ENCODE measurements at regions not wholly inside any gene's neighbourhood (a gene's known extent, or its start where the extent isn't known, plus 50 kb on each side); places are given as distances from the start of the nearest gene placed in this dataset.

- H3K27me3 ChIP-seq, result no peaks in the 10 kb centered on the region
- intact Hi-C loops (cut with DNase I), result no loop called here
- H3K4me3 ChIP-seq (replicated peaks in 1 of 3), result no peak overlapping the region
- H3K36me3 ChIP-seq, result no peaks in the 10 kb centered on the region
- no peak overlapping the region for H3K27ac ChIP-seq
- DNase-seq, result no peak
- WGBS, 2 donors, result 66 to 68% methylated on average over 5 of the region's 5 CpGs
- TF ChIP-seq POLR2A (IDR thresholded peaks at IDR 0.05) (no peak), CTCF (IDR thresholded peaks at IDR 0.05) (no peak)
- H3K9me3 ChIP-seq, result no peaks in the 10 kb centered on the region
- no peaks in the 10 kb centered on the region for H3K4me1 ChIP-seq
These were observed 187.7 kb downstream of the SATB1 start for GRCh38 chr3:18237251-18238005.

DNA sequence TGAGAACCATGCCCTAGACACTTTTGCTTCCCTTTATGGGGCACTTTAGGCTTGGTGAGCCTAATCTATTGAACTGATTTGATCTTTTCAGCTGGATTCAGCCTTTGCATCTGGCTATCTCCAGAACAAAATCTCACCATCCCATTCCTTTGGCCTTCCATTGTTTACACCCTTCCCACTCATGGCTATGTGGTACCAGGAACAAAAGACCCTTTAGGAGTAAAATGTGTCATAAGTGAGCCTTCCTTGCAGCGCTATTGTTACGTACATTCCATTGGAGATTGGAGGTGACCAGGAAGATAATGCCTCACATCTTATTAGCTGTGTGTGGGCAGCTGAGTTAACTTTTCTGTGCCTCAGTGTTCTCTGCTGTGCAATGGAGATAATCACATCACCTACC lies 188.4 kb downstream of the SATB1 start:
- intact Hi-C loops (cut with DNase I), result no loop called here
- 87 to 94% methylated on average over 2 of the region's 2 CpGs for WGBS, 2 donors
- Histone ChIP-seq H3K4me1 (no peaks in the 10 kb centered on the region), H3K27ac (no peak overlapping the region), H3K4me3 (replicated peaks in 1 of 3) (no peak overlapping the region), H3K9me3 (no peaks in the 10 kb centered on the region), H3K27me3 (no peaks in the 10 kb centered on the region), H3K36me3 (no peaks in the 10 kb centered on the region)
- no peak for DNase-seq
- TF ChIP-seq CTCF (IDR thresholded peaks at IDR 0.05) (no peak), POLR2A (IDR thresholded peaks at IDR 0.05) (no peak)

DNA sequence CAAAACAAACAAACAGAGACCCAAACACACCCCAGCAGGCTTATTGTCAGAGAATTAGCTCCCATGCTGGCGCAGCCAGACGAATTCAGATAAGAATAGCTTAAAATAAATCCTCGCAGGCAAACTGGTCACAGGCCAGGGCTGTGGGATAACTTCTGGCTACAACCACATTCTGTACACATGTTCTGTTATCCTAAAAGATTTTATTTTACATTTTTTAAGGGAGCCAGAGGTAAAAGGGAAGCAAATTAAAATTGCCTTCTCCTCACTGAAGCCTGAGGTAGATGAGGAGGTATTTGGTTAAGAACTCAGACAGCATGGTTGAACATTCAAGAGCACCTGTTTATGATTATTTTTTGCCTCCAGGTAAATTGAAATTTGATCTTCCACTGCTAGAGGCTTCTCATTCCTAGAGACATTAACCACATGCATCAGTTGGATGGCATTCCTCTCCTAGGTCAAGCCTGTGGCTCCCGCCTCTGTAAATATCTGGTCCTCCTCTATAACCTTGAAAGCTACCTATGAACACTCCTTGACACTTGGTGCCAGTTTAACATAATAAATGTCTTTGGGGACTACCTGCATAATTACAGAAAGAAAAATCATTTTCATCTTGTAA lies 190.3 kb downstream of the SATB1 start:
- no peaks in the 10 kb centered on the region for H3K36me3 ChIP-seq

DNA sequence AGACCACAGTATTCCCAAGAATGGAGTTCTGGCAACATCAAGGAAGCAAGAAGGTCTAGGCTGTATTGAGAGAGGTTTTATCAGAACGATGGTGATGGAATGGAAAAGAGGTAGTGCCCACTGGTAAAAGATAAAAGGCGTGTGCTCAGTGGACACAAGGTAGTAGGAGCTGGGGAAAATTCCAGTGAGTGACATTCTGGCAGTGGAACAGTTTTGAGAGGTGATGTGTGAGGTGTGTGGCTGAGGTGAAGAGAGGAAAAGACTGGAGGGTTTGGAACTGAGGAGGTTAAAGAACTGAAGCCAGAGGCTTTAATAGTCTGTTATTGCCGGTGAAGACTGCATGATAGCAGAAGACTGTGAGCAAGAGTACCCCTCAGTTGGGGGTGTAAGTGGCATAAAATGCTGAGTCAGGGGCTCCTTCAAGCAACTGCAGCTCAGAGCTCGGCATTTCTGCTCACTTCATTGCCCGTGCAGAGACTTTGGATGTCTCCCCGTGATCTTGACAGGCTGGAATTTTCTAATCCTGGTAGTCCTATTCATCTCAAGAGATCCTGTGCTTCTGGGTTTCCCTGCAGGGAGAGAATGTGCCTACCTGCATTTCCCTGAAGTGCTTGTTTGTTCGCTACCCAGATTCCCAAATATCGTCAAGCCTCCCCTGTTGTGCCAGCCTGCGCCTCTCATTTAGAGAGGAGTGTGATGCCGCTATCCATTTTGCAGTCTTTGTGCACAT lies 191.0 kb downstream of the SATB1 start:
- no peaks in the 10 kb centered on the region for H3K9me3 ChIP-seq
- TF ChIP-seq CTCF (IDR thresholded peaks at IDR 0.05), result no peak
- TF ChIP-seq POLR2A (IDR thresholded peaks at IDR 0.05), result no peak
- no peaks in the 10 kb centered on the region for H3K4me1 ChIP-seq
- no peaks in the 10 kb centered on the region for H3K27me3 ChIP-seq
- intact Hi-C loops (cut with DNase I), result no loop called here
- no peak for DNase-seq
- no peaks in the 10 kb centered on the region for H3K36me3 ChIP-seq
- no peak overlapping the region for H3K4me3 ChIP-seq (replicated peaks in 1 of 3)
- WGBS, 2 donors, result 39 to 43% methylated on average over 10 of the region's 10 CpGs
- no peak overlapping the region for H3K27ac ChIP-seq

More for the DNA sequence above, 190.3 kb downstream of the SATB1 start:
- intact Hi-C loops (cut with DNase I), result no loop called here
- 53 to 55% methylated on average over 4 of the region's 4 CpGs for WGBS, 2 donors
- Histone ChIP-seq H3K4me3 (replicated peaks in 1 of 3) (no peak overlapping the region), H3K9me3 (no peaks in the 10 kb centered on the region), H3K27ac (no peak overlapping the region), H3K27me3 (no peaks in the 10 kb centered on the region), H3K4me1 (no peaks in the 10 kb centered on the region)
- TF ChIP-seq CTCF (IDR thresholded peaks at IDR 0.05) (no peak), POLR2A (IDR thresholded peaks at IDR 0.05) (no peak)
- DNase-seq, result no peak

DNA sequence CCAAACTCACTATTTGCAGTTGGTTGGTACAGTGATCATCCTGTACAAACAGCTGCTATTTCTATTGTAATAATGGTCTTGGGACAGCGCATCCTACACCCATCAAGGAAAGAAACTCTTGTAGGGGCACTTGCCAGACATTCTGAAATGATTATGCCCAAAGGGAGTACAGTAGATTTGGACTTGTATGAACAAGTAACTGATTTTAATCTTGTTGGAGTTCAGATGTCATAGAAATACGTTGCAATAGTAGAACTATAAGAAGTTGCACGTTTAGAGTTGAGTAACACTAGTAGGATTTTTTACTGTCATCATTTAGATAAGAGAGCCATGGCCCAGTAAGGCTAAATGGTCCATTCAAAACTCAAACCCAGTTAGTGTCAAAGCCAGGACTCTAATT lies 192.8 kb downstream of the SATB1 start:
- TF ChIP-seq POLR2A (IDR thresholded peaks at IDR 0.05), result no peak
- TF ChIP-seq CTCF (IDR thresholded peaks at IDR 0.05), result no peak
- H3K36me3 ChIP-seq, result no peaks in the 10 kb centered on the region
- 69 to 71% methylated on average over 3 of the region's 3 CpGs for WGBS, 2 donors
- DNase-seq, result no peak
- H3K4me1 ChIP-seq, result no peaks in the 10 kb centered on the region
- no peaks in the 10 kb centered on the region for H3K27me3 ChIP-seq
- H3K27ac ChIP-seq, result no peak overlapping the region
- H3K9me3 ChIP-seq, result no peaks in the 10 kb centered on the region
- intact Hi-C loops (cut with DNase I), result no loop called here
- H3K4me3 ChIP-seq (replicated peaks in 1 of 3), result no peak overlapping the region
